ENCODE measurements at regions not wholly inside any gene's neighbourhood (a gene's known extent, or its start where the extent isn't known, plus 50 kb on each side); places are given as distances from the start of the nearest gene placed in this dataset.

- ChIA-PET POLR2A (no interaction called here), RAD21 (ENCODE audit: low non-redundant PET in 1 of 2, low total read pairs in 2 of 2, uncharacterized antibody in 2 of 2, unreplicated experiment in 2 of 2) (no interaction called here), CTCF (no interaction called here)
- H4K20me1 ChIP-seq (ENCODE audit: insufficient read depth): no peaks in the 10 kb centered on the region
- no peaks in the 10 kb centered on the region for H3K9me2 ChIP-seq (ENCODE audit: insufficient read depth)
- no peak overlapping the region for H2AFZ ChIP-seq (ENCODE audit: low read depth, low read length, poor library complexity, severe bottlenecking)
- H3K4me1 ChIP-seq (ENCODE audit: control insufficient read depth in 1 of 2, insufficient read depth in 2 of 2, low read length in 2 of 2): no peaks in the 10 kb centered on the region
- H3K27me3 ChIP-seq (ENCODE audit: insufficient read depth, low read length): no peaks in the 10 kb centered on the region
- no peak overlapping the region for H3K9ac ChIP-seq (ENCODE audit: low read length)
- no peak for TF ChIP-seq MAX (IDR thresholded peaks at IDR 0.05)
- no peak for TF ChIP-seq JUND (IDR thresholded peaks at IDR 0.05)
- TF ChIP-seq SRF (IDR thresholded peaks at IDR 0.05; ENCODE audit: low read depth): no peak
- TF ChIP-seq ZBTB33 (IDR thresholded peaks at IDR 0.05; ENCODE audit: extremely low read depth, insufficient replicate concordance, low read length): no peak
- no peak for TF ChIP-seq ZNF274 (IDR thresholded peaks at IDR 0.05; ENCODE audit: low read depth, low read length)
- TF ChIP-seq SIN3A (IDR thresholded peaks at IDR 0.05; ENCODE audit: low read depth): no peak
- TF ChIP-seq SP1 (IDR thresholded peaks at IDR 0.05; ENCODE audit: low read depth): no peak
- no peak for TF ChIP-seq TCF7L2 (IDR thresholded peaks at IDR 0.05; ENCODE audit: borderline replicate concordance, extremely low read depth, insufficient read depth, insufficient read length)
- BruUV-seq (replicated peaks): no TSS peak
- H3K36me3 ChIP-seq (ENCODE audit: control insufficient read depth in 1 of 2, insufficient read depth in 2 of 2, low read length in 2 of 2): no peaks in the 10 kb centered on the region
- no peak overlapping the region for H3K4me2 ChIP-seq (ENCODE audit: low read length)
- H3K27ac ChIP-seq (ENCODE audit: low read depth, low read length): no peak overlapping the region
- H3K79me2 ChIP-seq (ENCODE audit: insufficient read depth, low read length): no peaks in the 10 kb centered on the region
- intact Hi-C loops (cut with micrococcal nuclease): no loop called here
- H3K9me3 ChIP-seq (ENCODE audit: control insufficient read depth in 1 of 2, insufficient read depth in 1 of 2, low read depth in 1 of 2, low read length in 2 of 2): no peaks in the 10 kb centered on the region
- ATAC-seq (no peak), DNase-seq (ENCODE audit: low read depth, low spot score) (no peak)
- no peak overlapping the region for H3K4me3 ChIP-seq (replicated peaks in 1 of 2; ENCODE audit: low read depth in 1 of 2, low read length in 2 of 2)
Observed at GRCh38 chr5:82745016-82745415, 332.2 kb downstream of the TMEM167A start.

GRCh38 chr5:82738681-82739269, 338.4 kb downstream of the TMEM167A start:
- Histone ChIP-seq H3K9me2 (ENCODE audit: insufficient read depth) (no peaks in the 10 kb centered on the region), H3K36me3 (ENCODE audit: control insufficient read depth in 1 of 2, insufficient read depth in 2 of 2, low read length in 2 of 2) (no peaks in the 10 kb centered on the region), H3K4me2 (ENCODE audit: low read length) (no peak overlapping the region), H3K27ac (ENCODE audit: low read depth, low read length) (no peak overlapping the region), H4K20me1 (ENCODE audit: insufficient read depth) (no peaks in the 10 kb centered on the region), H3K4me3 (replicated peaks in 1 of 2; ENCODE audit: low read depth in 1 of 2, low read length in 2 of 2) (no peak overlapping the region), H2AFZ (ENCODE audit: low read depth, low read length, poor library complexity, severe bottlenecking) (no peak overlapping the region), H3K4me1 (ENCODE audit: control insufficient read depth in 1 of 2, insufficient read depth in 2 of 2, low read length in 2 of 2) (peaks cover 9 to 22% of the 10 kb centered on the region in 2 experiments), H3K9me3 (ENCODE audit: control insufficient read depth in 1 of 2, insufficient read depth in 1 of 2, low read depth in 1 of 2, low read length in 2 of 2) (no peaks in the 10 kb centered on the region), H3K79me2 (ENCODE audit: insufficient read depth, low read length) (no peaks in the 10 kb centered on the region), H3K9ac (ENCODE audit: low read length) (no peak overlapping the region), H3K27me3 (ENCODE audit: insufficient read depth, low read length) (no peaks in the 10 kb centered on the region)
- ChIA-PET POLR2A (no interaction called here), CTCF (no interaction called here), RAD21 (ENCODE audit: low non-redundant PET in 1 of 2, low total read pairs in 2 of 2, uncharacterized antibody in 2 of 2, unreplicated experiment in 2 of 2) (no interaction called here)
- no TSS peak for BruUV-seq (replicated peaks)
- DNase-seq (ENCODE audit: low read depth, low spot score) (no peak), ATAC-seq (no peak)
- intact Hi-C loops (cut with micrococcal nuclease): no loop called here
- no peak for TF ChIP-seq RAD21 (IDR thresholded peaks at IDR 0.05; ENCODE audit: low read depth)
- TF ChIP-seq EGR1 (IDR thresholded peaks at IDR 0.05; ENCODE audit: low read depth): no peak
- TF ChIP-seq YY1 (IDR thresholded peaks at IDR 0.05; ENCODE audit: extremely low read depth, insufficient replicate concordance, low read depth, low read length): no peak
- no peak for TF ChIP-seq MAX (IDR thresholded peaks at IDR 0.05)
- TF ChIP-seq ZNF274 (IDR thresholded peaks at IDR 0.05; ENCODE audit: low read depth, low read length): no peak
- no peak for TF ChIP-seq SIN3A (IDR thresholded peaks at IDR 0.05; ENCODE audit: low read depth)
- no peak for TF ChIP-seq ATF3 (IDR thresholded peaks at IDR 0.05)
- TF ChIP-seq POLR2AphosphoS5 (IDR thresholded peaks at IDR 0.05; ENCODE audit: low read depth, low read length): no peak
